Ishikawa (cell line): ENCODE measurements at regions not wholly inside any gene's neighbourhood (a gene's known extent, or its start where the extent isn't known, plus 50 kb on each side); places are given as distances from the start of the nearest gene placed in this dataset.

ENCODE experiments used
- CEBPB ChIP-seq: IDR thresholded peaks from 2 replicates; pipeline ENCODE4 v1.6.1; 2012
- CREB1 ChIP-seq: IDR thresholded peaks from 2 replicates; pipeline ENCODE4 v1.6.1; 2012; ENCODE audit warnings: low read depth
- EGR1 ChIP-seq: IDR thresholded peaks from 2 replicates; pipeline ENCODE4 v1.6.1; 2012
- EP300 ChIP-seq: IDR thresholded peaks from 2 replicates; pipeline ENCODE4 v1.6.1; 2012; ENCODE audit warnings: borderline replicate concordance
- FOXM1 ChIP-seq: IDR thresholded peaks from 2 replicates; pipeline ENCODE4 v1.6.1; 2012; ENCODE audit warnings: low read depth, borderline replicate concordance
- MAX ChIP-seq: IDR thresholded peaks from 2 replicates; pipeline ENCODE4 v1.6.1; 2012
- NFIC ChIP-seq: IDR thresholded peaks from 2 replicates; pipeline ENCODE4 v1.6.1; 2012
- RAD21 ChIP-seq: IDR thresholded peaks from 2 replicates; pipeline ENCODE4 v1.6.1; 2012; ENCODE audit warnings: low read depth
- REST ChIP-seq: IDR thresholded peaks from 2 replicates; pipeline ENCODE4 v1.6.1; 2012; ENCODE audit warnings: low read depth, mild to moderate bottlenecking
- TAF1 ChIP-seq: IDR thresholded peaks from 2 replicates; pipeline ENCODE4 v1.6.1; 2012; ENCODE audit warnings: low read depth, mild to moderate bottlenecking
- TCF12 ChIP-seq: IDR thresholded peaks from 2 replicates; pipeline ENCODE4 v1.6.1; 2012; ENCODE audit warnings: low read depth
- TEAD4 ChIP-seq: IDR thresholded peaks from 2 replicates; pipeline ENCODE4 v1.6.1; 2012
- YY1 ChIP-seq: IDR thresholded peaks from 2 replicates; pipeline ENCODE4 v1.6.1; 2012; ENCODE audit warnings: low read depth
- ZBTB7A ChIP-seq: IDR thresholded peaks from 2 replicates; pipeline ENCODE4 v1.6.1; 2012; ENCODE audit warnings: low read depth
- TF ChIP-seq, protein P1 (sequence below): IDR thresholded peaks from 2 replicates; pipeline ENCODE4 v1.6.1; 2012

DNA sequence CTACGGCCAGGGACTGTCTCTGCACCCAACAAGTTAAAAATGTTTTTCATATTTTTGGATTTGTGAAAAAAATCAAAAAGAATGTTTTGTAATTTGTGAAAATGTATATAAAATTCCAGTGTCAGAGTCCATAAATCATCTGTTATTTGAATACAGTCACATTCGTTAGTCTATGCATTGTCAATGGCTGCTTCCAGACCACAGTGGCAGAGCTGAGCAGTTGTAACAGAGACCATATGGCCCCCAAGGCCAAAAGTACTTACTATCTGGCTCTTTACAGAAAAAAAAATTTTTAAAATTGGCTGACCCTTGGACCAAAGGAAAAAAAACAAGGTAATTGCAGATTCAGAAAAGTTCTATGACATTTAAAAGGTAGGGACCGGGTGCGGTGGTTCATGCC is 86.7 kb upstream of the ATL2 start:
- TF ChIP-seq RAD21, result no peak
- TF ChIP-seq FOXM1, result no peak
- no peak for TF ChIP-seq TCF12
- no peak for TF ChIP-seq NFIC
- TF ChIP-seq CEBPB, result no peak
- TF ChIP-seq CREB1, result no peak
- TF ChIP-seq, protein P1, sequence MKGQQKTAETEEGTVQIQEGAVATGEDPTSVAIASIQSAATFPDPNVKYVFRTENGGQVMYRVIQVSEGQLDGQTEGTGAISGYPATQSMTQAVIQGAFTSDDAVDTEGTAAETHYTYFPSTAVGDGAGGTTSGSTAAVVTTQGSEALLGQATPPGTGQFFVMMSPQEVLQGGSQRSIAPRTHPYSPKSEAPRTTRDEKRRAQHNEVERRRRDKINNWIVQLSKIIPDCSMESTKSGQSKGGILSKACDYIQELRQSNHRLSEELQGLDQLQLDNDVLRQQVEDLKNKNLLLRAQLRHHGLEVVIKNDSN, result no peak
- TF ChIP-seq MAX, result no peak
- no peak for TF ChIP-seq EGR1
- no peak for TF ChIP-seq TEAD4
- TF ChIP-seq EP300, result no peak
- TF ChIP-seq TAF1, result no peak
- no peak for TF ChIP-seq REST

DNA sequence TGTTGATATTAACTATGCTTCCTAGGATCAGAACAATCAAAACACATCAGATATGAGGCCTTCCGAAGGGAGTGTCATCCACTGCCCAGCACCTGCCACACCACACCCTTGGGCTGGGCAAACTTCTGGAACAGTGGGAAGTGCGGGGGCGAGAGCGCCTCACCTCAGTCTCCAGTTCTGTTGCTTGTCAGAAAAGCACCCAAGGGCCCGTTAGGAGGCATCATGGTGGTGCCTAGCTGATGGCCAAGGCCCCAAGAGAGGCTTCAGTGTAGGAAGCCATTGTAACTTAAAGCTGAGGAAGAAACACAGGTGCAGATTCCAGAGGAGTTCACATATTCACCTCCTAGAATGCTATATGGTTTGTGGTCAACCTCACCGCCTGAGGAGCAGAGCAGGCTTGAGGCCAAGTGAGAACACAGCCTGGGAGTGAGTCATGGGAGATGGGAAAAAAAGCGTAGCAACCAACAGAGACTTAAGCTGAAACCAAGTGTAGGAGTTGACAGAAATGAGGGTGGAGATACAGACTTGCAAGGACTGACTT is 85.1 kb upstream of the ATL2 start:
- TF ChIP-seq, protein P1, result 0 out of 2 replicates have a peak, but pooled peaks have one; percentile 21
- TF ChIP-seq TCF12 (peak; percentile 80), REST (no peak), EP300 (peak; percentile 49; the same call in 1 of the 2 replicates), CEBPB (no peak), CREB1 (no peak), NFIC (peak; percentile 85), FOXM1 (peak; percentile 58; the same call in 1 of the 2 replicates), TEAD4 (peak; percentile 2), RAD21 (no peak; the same call in 1 of the 2 replicates), YY1 (peak; percentile 52), ZBTB7A (no peak), TAF1 (no peak), MAX (no peak; the same call in 1 of the 2 replicates), EGR1 (peak; percentile 98)

- TF ChIP-seq EP300 (no peak), FOXM1 (no peak), CREB1 (no peak), TAF1 (no peak), EGR1 (no peak), REST (no peak), NFIC (no peak), CEBPB (no peak), RAD21 (no peak), TCF12 (no peak), MAX (no peak), ZBTB7A (no peak), YY1 (no peak)
- TF ChIP-seq, protein P1, result no peak
These were observed 84.4 kb upstream of the ATL2 start for GRCh38 chr2:38461470-38461869.

GRCh38 chr2:38460313-38460712 is 83.2 kb upstream of the ATL2 start:
- TF ChIP-seq, protein P1, result no peak
- TF ChIP-seq CEBPB, result no peak
- TF ChIP-seq ZBTB7A, result no peak
- no peak for TF ChIP-seq EP300
- TF ChIP-seq CREB1, result no peak
- TF ChIP-seq RAD21, result no peak
- TF ChIP-seq MAX, result no peak
- TF ChIP-seq TAF1, result no peak
- no peak for TF ChIP-seq TEAD4
- no peak for TF ChIP-seq FOXM1
- no peak for TF ChIP-seq REST
- TF ChIP-seq NFIC, result no peak
- TF ChIP-seq EGR1, result no peak
- no peak for TF ChIP-seq TCF12
- TF ChIP-seq YY1, result no peak
